Suppressor macrophage treated with lipopolysaccharide for 4 hours (primary cell): ENCODE measurements at regions not wholly inside any gene's neighbourhood (a gene's known extent, or its start where the extent isn't known, plus 50 kb on each side); places are given as distances from the start of the nearest gene placed in this dataset.
"Not testable (repeated sequence)": the region's sequence is repeated elsewhere in the genome, so short reads cannot be mapped to it uniquely, and the experiment has no call there.

Experiments
- DNase-seq: peaks from one replicate; pipeline ENCODE4 v3.0.0-alpha.2; 2020

- DNase-seq: peak; percentile 81
Observed at GRCh38 chr7:125355899-125356298, 426.3 kb upstream of the POT1 start.

DNA sequence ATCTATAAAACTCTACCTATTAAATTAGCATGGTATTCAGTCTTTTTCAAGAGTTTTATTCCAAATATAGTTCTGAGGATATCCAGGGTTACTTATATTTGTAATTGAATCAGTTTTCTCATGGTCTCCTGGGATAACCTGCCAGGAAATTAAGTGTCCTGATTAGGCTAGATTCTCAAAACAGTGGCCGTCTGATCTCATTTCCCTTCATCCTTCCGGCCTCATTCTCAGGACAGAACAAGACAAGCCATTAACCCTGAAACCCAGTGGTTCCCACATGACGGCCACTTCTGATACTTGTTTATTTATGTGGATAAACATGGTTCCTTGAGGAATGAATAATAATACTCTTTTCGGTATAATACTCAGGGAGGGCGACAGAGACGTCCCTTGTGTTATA is 417.6 kb upstream of the POT1 start:
- no peak for DNase-seq

DNA sequence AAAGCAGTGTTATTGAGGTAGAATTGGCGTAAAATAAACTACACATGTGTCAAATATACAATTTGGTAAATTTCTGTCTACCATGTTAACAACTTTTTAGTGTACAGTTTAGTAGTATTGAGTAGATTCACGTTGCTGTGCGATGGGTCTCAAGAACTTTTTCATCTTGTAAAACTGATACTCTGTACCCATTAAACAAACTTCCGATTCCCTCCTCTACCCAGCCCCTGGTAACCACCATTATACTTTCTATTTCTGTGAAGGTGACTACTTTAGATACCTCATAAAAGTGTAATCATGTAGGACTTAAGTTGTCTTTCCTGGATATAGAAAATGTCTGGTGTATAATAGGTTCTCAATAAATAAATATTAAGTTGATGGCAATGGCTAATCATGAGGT is 408.5 kb upstream of the POT1 start:
- DNase-seq: no peak

GRCh38 chr7:125336326-125336725 is 406.7 kb upstream of the POT1 start:
- DNase-seq: no peak

- no peak for DNase-seq
Observed at GRCh38 chr7:125326666-125327255, 397.1 kb upstream of the POT1 start.

DNA sequence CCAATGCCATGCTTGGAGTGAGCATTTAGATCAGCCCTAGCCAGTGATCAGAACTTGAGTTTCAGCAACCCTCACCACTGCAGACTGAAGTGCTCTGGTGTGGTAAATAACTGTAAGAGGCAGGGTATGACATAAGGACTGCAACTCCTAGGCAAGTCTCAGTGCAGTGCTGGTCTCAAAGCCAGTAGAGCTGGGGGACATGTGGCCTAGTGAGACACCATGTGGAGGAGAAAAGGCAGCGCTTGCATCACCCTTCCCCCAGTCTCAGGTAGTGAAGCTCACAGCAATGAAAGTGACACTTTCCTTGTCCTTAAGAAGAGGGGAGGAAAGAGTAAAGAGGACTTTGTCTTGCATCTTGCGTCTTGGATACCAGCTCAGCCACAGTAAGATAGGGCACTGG is 386.8 kb upstream of the POT1 start:
- DNase-seq: no peak

GRCh38 chr7:125299003-125299765 is 369.6 kb upstream of the POT1 start:
- no peak for DNase-seq

DNA sequence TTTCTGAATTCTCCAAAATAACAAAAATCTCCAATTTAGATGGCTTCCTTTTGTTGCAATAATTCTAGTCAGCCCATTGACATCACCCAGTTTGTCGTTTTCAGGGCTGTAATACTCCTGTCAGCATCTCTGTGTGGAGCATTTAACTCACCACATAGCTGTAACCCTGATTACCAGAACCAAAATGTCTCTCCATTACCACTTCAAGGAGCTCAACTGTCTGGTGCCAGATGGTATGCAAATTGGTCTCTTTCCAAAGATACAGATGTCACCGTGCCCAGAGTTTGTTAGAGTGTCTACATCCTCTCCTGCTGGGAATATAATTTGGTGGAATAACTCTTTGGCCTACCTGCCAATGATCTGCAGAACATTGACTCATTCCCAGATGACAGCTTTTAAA is 350.3 kb upstream of the POT1 start:
- no peak for DNase-seq

DNA sequence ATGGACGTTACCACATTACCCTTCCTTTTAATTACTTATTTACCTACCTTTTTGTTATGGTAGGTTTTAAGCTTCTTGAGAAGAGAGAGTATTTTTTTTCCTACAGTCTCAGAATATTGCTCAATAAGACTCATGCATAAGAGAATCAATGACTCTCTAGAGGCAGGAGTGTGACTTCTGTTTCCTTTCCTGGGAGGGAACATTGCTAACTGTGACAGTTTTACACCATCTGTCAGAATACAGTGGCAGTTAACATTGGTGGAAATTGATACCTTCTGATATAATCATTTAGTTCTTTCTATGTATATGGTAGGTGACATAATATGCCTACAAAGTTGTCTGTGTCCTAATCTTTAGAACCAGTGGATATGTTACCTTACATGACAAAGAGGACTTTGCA is 348.7 kb upstream of the POT1 start:
- DNase-seq: no peak

GRCh38 chr7:125274742-125275141 is 345.1 kb upstream of the POT1 start:
- not testable (repeated sequence) for DNase-seq

DNA sequence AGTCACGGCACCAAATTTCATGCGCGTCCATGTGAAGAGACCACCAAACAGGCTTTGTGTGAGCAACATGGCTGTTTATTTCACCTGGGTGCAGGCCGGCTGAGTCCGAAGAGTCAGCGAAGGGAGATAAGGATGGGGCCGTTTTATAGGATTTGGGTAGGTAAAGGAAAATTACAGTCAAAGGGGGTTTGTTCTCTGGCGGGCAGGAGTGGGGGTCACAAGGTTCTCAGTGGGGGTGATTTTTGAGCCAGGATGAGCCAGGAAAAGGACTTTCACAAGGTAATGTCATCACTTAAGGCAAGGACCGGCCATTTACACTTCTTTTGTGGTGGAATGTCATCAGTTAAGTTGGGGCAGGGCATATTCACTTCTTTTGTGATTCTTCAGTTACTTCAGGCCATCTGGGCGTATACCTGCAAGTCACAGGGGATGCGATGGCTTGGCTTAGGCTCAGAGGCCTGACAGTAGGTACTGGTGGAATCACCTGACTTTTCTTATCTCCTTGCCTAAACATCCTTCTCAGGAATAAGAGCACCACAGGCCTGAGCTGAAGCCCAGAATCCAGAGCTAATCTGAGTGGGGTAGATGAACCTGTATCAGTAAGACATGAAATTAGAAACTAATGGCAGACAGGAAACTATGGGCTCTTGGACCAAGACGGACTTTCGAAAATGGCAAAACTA is 334.7 kb upstream of the POT1 start:
- not testable (repeated sequence) for DNase-seq

- DNase-seq: not testable (repeated sequence)
Observed at GRCh38 chr7:125258876-125259417, 329.3 kb upstream of the POT1 start.

DNA sequence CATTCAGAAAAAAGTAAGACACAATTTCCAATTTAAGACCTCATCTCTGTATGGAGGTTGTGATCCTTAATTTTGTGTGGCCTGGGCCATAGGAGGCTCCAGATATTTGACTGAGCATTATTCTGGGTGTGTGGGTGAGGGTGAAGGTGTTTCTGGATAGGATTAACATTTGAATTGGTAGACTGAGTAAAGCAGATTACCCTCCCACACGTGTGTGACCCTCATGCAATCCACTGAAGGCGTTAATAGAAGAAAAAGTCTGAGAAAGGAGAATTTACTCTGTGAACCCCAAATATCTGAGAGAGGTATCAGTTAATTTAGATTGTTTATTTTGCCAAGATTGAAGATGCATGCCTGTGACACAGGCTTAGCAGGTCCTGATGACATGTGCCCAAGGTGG is 328.0 kb upstream of the POT1 start:
- no peak for DNase-seq

DNA sequence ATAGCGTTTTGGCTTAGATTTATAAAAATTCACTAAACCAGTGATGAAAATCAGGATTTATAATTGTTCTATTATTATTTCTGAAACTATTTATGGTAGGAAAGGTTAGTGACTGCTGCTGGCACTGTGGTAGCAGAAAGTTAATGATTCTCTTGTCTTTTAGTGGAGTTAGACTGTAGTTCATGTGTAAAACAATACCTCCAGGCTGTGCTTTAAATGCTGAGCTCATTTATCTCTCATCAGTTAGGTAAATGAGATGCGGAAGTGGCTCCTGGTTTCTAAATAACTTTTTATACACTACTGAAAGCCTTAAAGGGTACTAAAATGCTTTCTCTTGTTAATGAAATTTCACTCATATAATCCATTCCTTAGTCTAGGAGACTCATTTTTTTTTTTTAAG is 326.8 kb upstream of the POT1 start:
- DNase-seq: no peak

GRCh38 chr7:125255810-125256209 is 326.2 kb upstream of the POT1 start:
- DNase-seq: no peak

DNA sequence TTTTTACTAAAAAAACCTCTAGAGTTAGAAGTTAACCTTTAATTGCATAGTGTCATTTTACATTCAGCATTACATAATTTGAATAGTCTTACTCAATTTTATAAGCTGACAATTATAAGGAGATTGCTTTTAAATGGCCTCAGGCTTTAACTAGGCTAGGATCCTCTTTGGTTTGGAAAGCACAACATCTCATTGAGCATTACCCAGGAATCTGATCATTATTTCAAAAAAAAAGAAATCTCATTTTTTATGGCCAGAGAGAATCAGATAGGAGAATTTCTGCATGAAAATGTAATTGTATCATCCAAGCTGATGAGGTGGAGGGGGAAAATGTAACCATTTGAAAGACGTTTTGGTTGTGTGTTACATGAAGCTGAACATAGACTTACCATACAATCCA is 324.9 kb upstream of the POT1 start:
- no peak for DNase-seq

GRCh38 chr7:125253452-125254190 is 324.0 kb upstream of the POT1 start:
- DNase-seq: no peak

GRCh38 chr7:125247514-125248098 is 318.0 kb upstream of the POT1 start:
- no peak for DNase-seq

GRCh38 chr7:125246706-125247105 is 317.1 kb upstream of the POT1 start:
- DNase-seq: no peak

- no peak for DNase-seq
Observed at GRCh38 chr7:125241548-125241947, 311.9 kb upstream of the POT1 start.

DNA sequence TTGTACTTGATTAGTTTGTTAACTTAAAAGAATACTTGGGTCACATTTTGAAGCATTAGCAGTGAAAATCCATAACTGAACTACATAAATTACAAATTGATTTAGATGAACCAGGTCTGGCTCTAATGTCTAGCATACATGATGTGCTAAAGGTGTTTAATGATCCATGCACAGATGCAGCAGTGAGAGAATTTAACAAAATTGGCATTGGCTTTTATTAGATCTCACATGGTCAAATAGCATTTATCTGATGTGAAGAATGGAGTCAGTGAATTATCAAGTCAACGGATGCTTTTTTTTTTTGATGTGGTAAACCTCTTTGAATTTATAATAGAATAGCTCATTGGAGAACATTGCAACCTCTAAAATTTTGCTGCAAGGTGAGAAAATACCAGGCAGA is 293.0 kb upstream of the POT1 start:
- no peak for DNase-seq

DNA sequence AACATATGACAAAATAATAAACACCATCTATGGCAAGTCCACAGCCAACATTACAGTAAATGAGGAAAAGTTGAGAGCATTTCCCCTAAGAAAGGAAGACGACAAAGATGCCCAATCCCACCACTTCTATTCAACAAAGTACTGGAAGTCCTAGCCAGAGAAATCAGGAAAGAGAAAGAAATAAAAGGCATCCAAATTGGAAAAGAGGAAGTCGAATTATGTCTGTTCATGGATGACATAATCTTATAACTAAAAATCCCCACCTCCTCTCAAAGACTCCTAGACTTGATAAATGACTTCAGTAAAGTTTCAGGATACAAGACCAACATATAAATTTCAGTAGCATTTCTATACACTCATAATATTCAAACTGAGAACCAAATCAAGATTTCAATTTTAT is 288.5 kb upstream of the POT1 start:
- DNase-seq: peak; percentile 1

DNA sequence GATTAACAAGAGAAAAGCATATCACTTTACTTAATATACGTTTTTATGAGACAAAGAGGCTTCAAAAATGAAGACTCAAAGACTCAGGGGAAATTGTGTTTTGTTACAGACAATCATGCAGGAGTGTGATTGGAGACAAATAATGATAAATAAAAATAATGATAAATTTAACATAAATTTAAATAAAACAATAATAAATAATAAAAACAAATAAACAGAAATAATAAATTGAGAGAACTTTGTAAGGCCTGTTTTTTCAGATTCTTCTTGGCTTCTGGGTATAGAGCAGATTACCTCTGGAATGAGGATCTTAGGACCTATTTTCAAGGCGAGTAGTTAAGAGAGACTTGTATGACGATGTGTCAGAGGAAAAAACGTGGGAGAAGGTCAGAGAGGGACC is 271.4 kb upstream of the POT1 start:
- no peak for DNase-seq
